ENCODE measurements at regions not wholly inside any gene's neighbourhood (a gene's known extent, or its start where the extent isn't known, plus 50 kb on each side); places are given as distances from the start of the nearest gene placed in this dataset.

DNA sequence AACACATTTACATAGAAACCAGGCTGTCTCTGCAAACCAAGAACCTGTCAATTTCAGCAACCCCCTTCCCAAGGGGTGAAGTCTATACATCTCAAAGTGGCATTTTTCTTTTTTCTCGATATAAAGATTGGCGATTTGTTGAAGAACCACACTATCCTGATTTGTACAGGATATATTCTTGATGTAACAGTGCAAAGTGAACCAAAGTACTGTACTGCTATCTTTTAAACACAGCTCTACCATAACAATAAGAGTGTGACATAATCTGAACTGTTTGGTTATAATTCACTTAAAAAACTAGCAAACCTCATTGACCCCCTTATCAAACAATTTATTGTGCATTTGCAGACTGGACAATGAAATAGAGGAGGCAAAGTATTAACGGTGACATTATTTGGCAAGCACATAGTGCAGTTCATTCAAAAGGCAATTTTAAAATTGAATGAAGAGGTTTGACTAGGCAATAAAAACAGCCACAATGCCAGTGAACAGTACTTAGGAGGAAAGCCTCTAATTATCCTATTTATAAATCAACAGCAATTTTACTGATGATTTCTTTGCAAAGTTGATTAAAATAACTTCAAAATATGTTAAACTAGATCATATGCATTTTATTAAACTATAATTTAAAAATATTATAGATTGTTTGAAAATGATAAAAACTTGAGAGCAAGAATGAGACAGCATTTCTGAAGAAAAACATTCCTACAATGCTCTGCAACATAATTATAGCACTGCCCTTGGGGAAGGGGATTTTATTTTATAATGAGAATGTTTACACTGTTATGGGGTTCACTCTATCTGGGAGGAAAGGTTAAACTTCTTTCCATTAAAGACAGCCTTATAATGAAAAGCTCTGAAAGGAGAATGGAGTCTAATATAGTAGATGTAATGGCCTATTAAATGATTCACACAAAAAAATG, 440.9 kb downstream of the ZEB2 start:
- no peak overlapping the region for H3K4me3 ChIP-seq (ENCODE audit: insufficient read depth, low read length, poor library complexity, severe bottlenecking)
- H3K9ac ChIP-seq (ENCODE audit: low read length) = no peak overlapping the region
- no peak overlapping the region for H2AFZ ChIP-seq (ENCODE audit: low read depth, low read length, severe bottlenecking)
- no peaks in the 10 kb centered on the region for H4K20me1 ChIP-seq (ENCODE audit: low read depth, low read length)
- no peaks in the 10 kb centered on the region for H3K9me2 ChIP-seq (replicated peaks; ENCODE audit: insufficient read depth, low read length)
- H3K27me3 ChIP-seq (ENCODE audit: low read length) = no peaks in the 10 kb centered on the region
- no peaks in the 10 kb centered on the region for H3F3A ChIP-seq (ENCODE audit: insufficient read depth)
- H3K4me2 ChIP-seq (ENCODE audit: low read depth, low read length, poor library complexity, severe bottlenecking) = no peak overlapping the region
- H3K9me3 ChIP-seq (ENCODE audit: insufficient read depth, low read length) = no peaks in the 10 kb centered on the region
- TF ChIP-seq EZH2phosphoT487 (conservative IDR thresholded peaks at IDR 0.05; ENCODE audit: low read length) = no peak
- TF ChIP-seq, protein P1, sequence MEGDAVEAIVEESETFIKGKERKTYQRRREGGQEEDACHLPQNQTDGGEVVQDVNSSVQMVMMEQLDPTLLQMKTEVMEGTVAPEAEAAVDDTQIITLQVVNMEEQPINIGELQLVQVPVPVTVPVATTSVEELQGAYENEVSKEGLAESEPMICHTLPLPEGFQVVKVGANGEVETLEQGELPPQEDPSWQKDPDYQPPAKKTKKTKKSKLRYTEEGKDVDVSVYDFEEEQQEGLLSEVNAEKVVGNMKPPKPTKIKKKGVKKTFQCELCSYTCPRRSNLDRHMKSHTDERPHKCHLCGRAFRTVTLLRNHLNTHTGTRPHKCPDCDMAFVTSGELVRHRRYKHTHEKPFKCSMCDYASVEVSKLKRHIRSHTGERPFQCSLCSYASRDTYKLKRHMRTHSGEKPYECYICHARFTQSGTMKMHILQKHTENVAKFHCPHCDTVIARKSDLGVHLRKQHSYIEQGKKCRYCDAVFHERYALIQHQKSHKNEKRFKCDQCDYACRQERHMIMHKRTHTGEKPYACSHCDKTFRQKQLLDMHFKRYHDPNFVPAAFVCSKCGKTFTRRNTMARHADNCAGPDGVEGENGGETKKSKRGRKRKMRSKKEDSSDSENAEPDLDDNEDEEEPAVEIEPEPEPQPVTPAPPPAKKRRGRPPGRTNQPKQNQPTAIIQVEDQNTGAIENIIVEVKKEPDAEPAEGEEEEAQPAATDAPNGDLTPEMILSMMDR (IDR thresholded peaks at IDR 0.05; ENCODE audit: insufficient read depth, low read length, poor library complexity, severe bottlenecking) = no peak
- H3K79me2 ChIP-seq (ENCODE audit: insufficient read depth, low read length) = no peaks in the 10 kb centered on the region
- no peak overlapping the region for H3K27ac ChIP-seq (ENCODE audit: low read depth, low read length)
- H3K36me3 ChIP-seq (ENCODE audit: low read length) = 0 out of 2 replicates have a peak, but pooled peaks cover 3% of the 10 kb centered on the region

DNA sequence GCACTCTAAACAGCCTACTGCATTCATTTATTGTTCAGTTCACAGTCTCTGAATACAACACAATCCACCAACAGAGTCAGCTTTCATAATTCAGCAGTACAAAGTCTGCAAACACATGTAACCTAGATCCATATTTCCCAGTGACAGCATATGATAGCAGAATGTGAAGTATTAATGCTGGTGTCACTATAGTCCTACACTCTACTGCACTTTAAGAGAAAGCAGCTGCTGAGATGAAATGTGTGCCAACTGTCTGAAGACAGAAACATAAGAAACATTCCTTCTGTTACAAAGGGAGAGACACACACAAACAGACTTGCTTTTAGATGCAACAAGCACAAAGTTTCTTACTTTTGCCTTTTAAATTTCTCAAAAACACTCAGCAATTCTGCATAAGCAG, 441.8 kb downstream of the ZEB2 start:
- Histone ChIP-seq H3K9me3 (ENCODE audit: insufficient read depth, low read length) (no peaks in the 10 kb centered on the region), H3F3A (ENCODE audit: insufficient read depth) (no peaks in the 10 kb centered on the region), H2AFZ (ENCODE audit: low read depth, low read length, severe bottlenecking) (no peak overlapping the region), H4K20me1 (ENCODE audit: low read depth, low read length) (no peaks in the 10 kb centered on the region), H3K79me2 (ENCODE audit: insufficient read depth, low read length) (no peaks in the 10 kb centered on the region), H3K4me2 (ENCODE audit: low read depth, low read length, poor library complexity, severe bottlenecking) (no peak overlapping the region), H3K27ac (ENCODE audit: low read depth, low read length) (no peak overlapping the region), H3K36me3 (ENCODE audit: low read length) (0 out of 2 replicates have a peak, but pooled peaks cover 3% of the 10 kb centered on the region), H3K27me3 (ENCODE audit: low read length) (no peaks in the 10 kb centered on the region), H3K4me3 (ENCODE audit: insufficient read depth, low read length, poor library complexity, severe bottlenecking) (no peak overlapping the region), H3K9ac (ENCODE audit: low read length) (no peak overlapping the region), H3K9me2 (replicated peaks; ENCODE audit: insufficient read depth, low read length) (no peaks in the 10 kb centered on the region)
- TF ChIP-seq EZH2phosphoT487 (conservative IDR thresholded peaks at IDR 0.05; ENCODE audit: low read length) = no peak
- TF ChIP-seq, protein P1 (IDR thresholded peaks at IDR 0.05; ENCODE audit: insufficient read depth, low read length, poor library complexity, severe bottlenecking) = no peak

DNA sequence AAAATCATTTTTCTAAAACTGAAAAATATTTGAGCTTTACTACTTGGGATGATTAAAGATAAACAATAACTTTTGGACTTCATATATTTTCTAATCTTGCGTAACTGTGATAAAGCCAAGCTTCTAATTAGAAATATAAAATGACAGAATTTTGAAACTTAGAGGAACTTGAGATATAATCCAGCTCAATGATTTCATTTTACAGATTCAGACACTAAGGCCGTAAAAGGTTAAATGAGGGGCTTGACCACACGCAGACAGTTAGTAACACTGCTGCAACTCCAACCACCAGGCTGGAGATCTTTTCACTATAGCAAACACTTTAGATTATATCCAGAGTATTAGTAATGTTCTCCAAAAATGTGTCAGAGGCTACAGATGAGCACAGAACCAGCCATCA, 445.5 kb downstream of the ZEB2 start:
- no peak overlapping the region for H3K4me2 ChIP-seq (ENCODE audit: low read depth, low read length, poor library complexity, severe bottlenecking)
- H3F3A ChIP-seq (ENCODE audit: insufficient read depth) = no peaks in the 10 kb centered on the region
- no peaks in the 10 kb centered on the region for H3K9me2 ChIP-seq (replicated peaks; ENCODE audit: insufficient read depth, low read length)
- no peaks in the 10 kb centered on the region for H4K20me1 ChIP-seq (ENCODE audit: low read depth, low read length)
- H3K9me3 ChIP-seq (ENCODE audit: insufficient read depth, low read length) = no peaks in the 10 kb centered on the region
- H3K9ac ChIP-seq (ENCODE audit: low read length) = no peak overlapping the region
- H3K4me3 ChIP-seq (ENCODE audit: insufficient read depth, low read length, poor library complexity, severe bottlenecking) = no peak overlapping the region
- H3K27ac ChIP-seq (ENCODE audit: low read depth, low read length) = no peak overlapping the region
- H3K27me3 ChIP-seq (ENCODE audit: low read length) = no peaks in the 10 kb centered on the region
- no peaks in the 10 kb centered on the region for H3K36me3 ChIP-seq (ENCODE audit: low read length)
- no peak overlapping the region for H2AFZ ChIP-seq (ENCODE audit: low read depth, low read length, severe bottlenecking)
- TF ChIP-seq, protein P1 (IDR thresholded peaks at IDR 0.05; ENCODE audit: insufficient read depth, low read length, poor library complexity, severe bottlenecking) = no peak
- TF ChIP-seq EZH2phosphoT487 (conservative IDR thresholded peaks at IDR 0.05; ENCODE audit: low read length) = no peak
- H3K79me2 ChIP-seq (ENCODE audit: insufficient read depth, low read length) = no peaks in the 10 kb centered on the region

Measured in SU-DHL-6 (cell line).